Testis (tissue), 2 donors: ENCODE measurements at regions not wholly inside any gene's neighbourhood (a gene's known extent, or its start where the extent isn't known, plus 50 kb on each side); places are given as distances from the start of the nearest gene placed in this dataset.

Experiments used
- DNase-seq: peaks from one replicate; pipeline ENCODE4 v3.0.0-alpha.2; 2019
- H3K27ac ChIP-seq, 2 donors: fragments of 200-600 bp; sonication (generic); one replicate each; pipeline ENCODE4 v1.5.1; 2019
- H3K27me3 ChIP-seq: fragments of 200-600 bp; sonication (generic); one replicate; pipeline ENCODE4 v1.5.1; 2019
- H3K36me3 ChIP-seq: fragments of 200-600 bp; sonication (generic); one replicate; pipeline ENCODE4 v1.5.1; 2017; ENCODE audit warnings: low read depth; ENCODE audit errors: missing control alignments
- H3K4me1 ChIP-seq: fragments of 200-600 bp; sonication (generic); one replicate; pipeline ENCODE4 v1.5.1; 2019
- H3K4me3 ChIP-seq, 2 donors: fragments of 200-600 bp; sonication (generic); one replicate each; pipeline ENCODE4 v1.5.1; 2017 to 2019
- H3K9me3 ChIP-seq: fragments of 200-600 bp; sonication (generic); one replicate; pipeline ENCODE4 v1.5.1; 2017
- CTCF ChIP-seq, 3 experiments: fragments of 450-650 bp in 2 of 3; fragments of 200-600 bp in 1 of 3; sonication (generic) in 1 of 3; IDR thresholded peaks; one replicate each; pipeline ENCODE4 v1.5.1; 2016 to 2019; ENCODE audit warnings: antibody characterized with exemption in 3 of 3, mild to moderate bottlenecking in 2 of 3, moderate library complexity in 1 of 3
- POLR2A ChIP-seq: fragments of 450-650 bp; IDR thresholded peaks from one replicate; pipeline ENCODE4 v1.6.1; 2017; ENCODE audit warnings: antibody characterized with exemption, mild to moderate bottlenecking, moderate library complexity
- WGBS, 2 donors: methylation state at CpG; one replicate each; pipeline ENCODE4 v1.1.5; 2018; 5-methylcytosine and 5-hydroxymethylcytosine counted together
- intact Hi-C: fragments of 100-400 bp; cut with DNase I; formaldehyde crosslinking; loops from one replicate; pipeline ENCODE4 v1.15.1; 2023; ENCODE audit warnings: low total_unique reads

GRCh38 chr6:91716361-91716760, 1129.5 kb upstream of the MAP3K7 start:
- intact Hi-C loops = no loop called here
- no peaks in the 10 kb centered on the region for H3K36me3 ChIP-seq
- H3K4me3 ChIP-seq = no peak overlapping the region
- no peak for DNase-seq
- WGBS, 2 donors = 88 to 94% methylated on average over 3 of the region's 3 CpGs
- no peak overlapping the region for H3K27ac ChIP-seq
- no peaks in the 10 kb centered on the region for H3K27me3 ChIP-seq
- H3K9me3 ChIP-seq = no peaks in the 10 kb centered on the region
- no peaks in the 10 kb centered on the region for H3K4me1 ChIP-seq
- no peak for TF ChIP-seq CTCF (IDR thresholded peaks at IDR 0.05)

DNA sequence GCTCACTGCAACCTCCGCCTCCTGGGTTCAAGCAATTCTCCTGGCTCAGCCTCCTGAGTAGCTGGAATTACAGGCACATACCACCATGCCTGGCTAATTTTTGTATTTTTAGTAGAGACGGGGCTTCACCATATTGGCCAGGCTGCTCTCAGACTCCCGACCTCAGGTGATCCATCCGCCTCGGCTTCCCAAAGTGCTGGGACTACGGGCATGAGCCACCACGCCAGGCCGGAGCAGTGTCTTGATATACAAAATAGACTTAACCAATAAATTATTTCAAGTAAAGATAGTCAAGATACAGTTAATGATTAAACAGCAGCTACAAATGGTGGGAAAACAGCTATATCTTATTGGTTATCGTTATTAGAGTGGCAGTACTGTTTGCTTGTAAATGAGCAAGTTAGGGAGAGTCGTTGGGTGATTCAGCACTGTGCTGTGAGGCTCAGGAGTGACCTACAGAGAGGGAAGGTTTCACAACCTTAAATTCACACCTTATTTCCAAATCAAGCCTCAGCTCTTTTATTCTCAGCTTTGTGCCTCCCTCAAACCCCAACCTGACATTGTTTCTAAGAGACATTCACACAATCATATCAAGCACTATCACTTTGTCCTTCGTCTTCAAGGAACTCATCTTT, 1128.4 kb upstream of the MAP3K7 start:
- Histone ChIP-seq H3K9me3 (no peaks in the 10 kb centered on the region), H3K4me3 (no peak overlapping the region), H3K4me1 (no peaks in the 10 kb centered on the region), H3K36me3 (no peaks in the 10 kb centered on the region), H3K27me3 (no peaks in the 10 kb centered on the region), H3K27ac (no peak overlapping the region)
- intact Hi-C loops = no loop called here
- no peak for DNase-seq
- 68 to 80% methylated on average over 11 of the region's 11 CpGs for WGBS, 2 donors
- TF ChIP-seq POLR2A (no peak), CTCF (IDR thresholded peaks at IDR 0.05) (no peak)

DNA sequence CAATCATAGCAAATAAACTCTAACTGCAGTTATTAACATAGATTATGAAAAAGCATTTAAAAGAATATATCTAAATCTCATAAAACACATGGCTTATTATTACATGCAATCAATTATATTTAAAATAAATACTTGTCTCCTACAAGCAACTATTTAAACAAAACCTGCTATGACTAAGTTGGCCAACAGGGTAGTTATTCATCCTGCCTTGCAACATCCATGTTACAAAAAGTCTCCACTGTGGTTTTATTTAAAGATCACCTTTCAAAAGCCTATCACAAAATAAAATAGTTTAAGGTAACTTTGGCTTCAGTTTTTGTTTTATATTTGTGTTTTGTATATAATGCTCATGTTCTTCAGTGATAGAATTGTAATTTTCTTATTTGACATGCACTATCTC, 1127.0 kb upstream of the MAP3K7 start:
- Histone ChIP-seq H3K4me3 (no peak overlapping the region), H3K4me1 (no peaks in the 10 kb centered on the region), H3K27me3 (no peaks in the 10 kb centered on the region), H3K9me3 (no peaks in the 10 kb centered on the region), H3K27ac (no peak overlapping the region), H3K36me3 (no peaks in the 10 kb centered on the region)
- intact Hi-C loops = no loop called here
- TF ChIP-seq POLR2A = no peak
- no peak for TF ChIP-seq CTCF (IDR thresholded peaks at IDR 0.05)
- no peak for DNase-seq

- no peak for DNase-seq
- no peak for TF ChIP-seq CTCF (IDR thresholded peaks at IDR 0.05)
- TF ChIP-seq POLR2A = no peak
- WGBS, 2 donors = 71 to 76% methylated on average over 2 of the region's 2 CpGs
These were observed 1124.6 kb upstream of the MAP3K7 start for GRCh38 chr6:91711518-91711917.

DNA sequence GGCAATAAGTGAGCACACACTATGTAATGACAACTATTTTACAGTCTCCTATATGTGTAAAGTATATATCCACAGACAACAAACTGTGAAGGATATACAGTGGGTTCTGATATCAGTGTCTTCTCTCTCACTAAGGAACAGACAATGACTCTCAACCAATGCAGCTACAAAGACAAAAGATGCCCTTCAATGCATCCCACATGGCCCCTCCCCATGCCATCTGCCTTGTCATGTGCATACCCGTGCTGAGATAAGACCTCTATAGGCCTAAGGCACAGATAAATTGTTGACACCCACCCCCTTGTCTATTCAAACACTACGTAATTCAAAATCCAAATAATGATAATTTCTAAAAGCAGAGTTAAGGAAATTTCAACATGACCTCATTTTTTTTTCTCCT, 1123.5 kb upstream of the MAP3K7 start:
- H3K36me3 ChIP-seq = no peaks in the 10 kb centered on the region
- TF ChIP-seq CTCF (IDR thresholded peaks at IDR 0.05) (no peak), POLR2A (no peak)
- H3K27ac ChIP-seq = no peak overlapping the region
- H3K4me3 ChIP-seq = no peak overlapping the region
- H3K9me3 ChIP-seq = no peaks in the 10 kb centered on the region
- H3K27me3 ChIP-seq = no peaks in the 10 kb centered on the region
- H3K4me1 ChIP-seq = no peaks in the 10 kb centered on the region
- intact Hi-C loops = no loop called here
- DNase-seq = no peak
- WGBS, 2 donors = 73 to 74% methylated on average over 2 of the region's 2 CpGs

More at GRCh38 chr6:91711518-91711917, 1124.6 kb upstream of the MAP3K7 start:
- intact Hi-C loops = no loop called here
- H3K27ac ChIP-seq = no peak overlapping the region
- no peaks in the 10 kb centered on the region for H3K9me3 ChIP-seq
- no peaks in the 10 kb centered on the region for H3K27me3 ChIP-seq
- H3K36me3 ChIP-seq = no peaks in the 10 kb centered on the region
- no peak overlapping the region for H3K4me3 ChIP-seq
- H3K4me1 ChIP-seq = no peaks in the 10 kb centered on the region
